ENCODE measurements at regions not wholly inside any gene's neighbourhood (a gene's known extent, or its start where the extent isn't known, plus 50 kb on each side); places are given as distances from the start of the nearest gene placed in this dataset.
"Not testable (repeated sequence)": the region's sequence is repeated elsewhere in the genome, so short reads cannot be mapped to it uniquely, and the experiment has no call there.

DNA sequence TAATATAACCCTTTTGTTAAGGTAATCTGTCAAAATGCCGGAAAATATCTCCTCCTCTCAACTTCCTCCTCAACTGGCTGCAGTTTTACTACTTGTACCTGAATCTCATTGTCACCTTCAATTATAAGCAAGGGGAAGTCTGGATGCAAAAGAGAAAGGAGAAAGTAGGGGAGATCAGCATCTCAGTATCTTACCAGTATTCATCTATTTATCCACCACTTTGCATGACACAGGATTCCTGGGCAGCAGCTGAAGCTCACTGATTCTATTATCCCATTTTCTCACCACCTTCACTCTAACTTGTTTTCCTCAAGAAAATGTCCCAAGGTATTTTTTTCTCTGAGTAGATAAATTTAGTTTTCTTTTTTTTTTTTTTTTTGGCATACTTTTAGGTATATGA, 440.5 kb upstream of the CBLB start:
- no peaks in the 10 kb centered on the region for H3K36me3 ChIP-seq (ENCODE audit: insufficient read depth, low read length)
- H3K9me2 ChIP-seq (ENCODE audit: low read depth, low read length): no peaks in the 10 kb centered on the region
- H3K9me3 ChIP-seq (ENCODE audit: low read length): no peaks in the 10 kb centered on the region
- H3K27me3 ChIP-seq (ENCODE audit: insufficient read depth, low read length): no peaks in the 10 kb centered on the region
- TF ChIP-seq EZH2 (IDR thresholded peaks at IDR 0.05; ENCODE audit: borderline replicate concordance, low read length): no peak
- TF ChIP-seq, protein P1, sequence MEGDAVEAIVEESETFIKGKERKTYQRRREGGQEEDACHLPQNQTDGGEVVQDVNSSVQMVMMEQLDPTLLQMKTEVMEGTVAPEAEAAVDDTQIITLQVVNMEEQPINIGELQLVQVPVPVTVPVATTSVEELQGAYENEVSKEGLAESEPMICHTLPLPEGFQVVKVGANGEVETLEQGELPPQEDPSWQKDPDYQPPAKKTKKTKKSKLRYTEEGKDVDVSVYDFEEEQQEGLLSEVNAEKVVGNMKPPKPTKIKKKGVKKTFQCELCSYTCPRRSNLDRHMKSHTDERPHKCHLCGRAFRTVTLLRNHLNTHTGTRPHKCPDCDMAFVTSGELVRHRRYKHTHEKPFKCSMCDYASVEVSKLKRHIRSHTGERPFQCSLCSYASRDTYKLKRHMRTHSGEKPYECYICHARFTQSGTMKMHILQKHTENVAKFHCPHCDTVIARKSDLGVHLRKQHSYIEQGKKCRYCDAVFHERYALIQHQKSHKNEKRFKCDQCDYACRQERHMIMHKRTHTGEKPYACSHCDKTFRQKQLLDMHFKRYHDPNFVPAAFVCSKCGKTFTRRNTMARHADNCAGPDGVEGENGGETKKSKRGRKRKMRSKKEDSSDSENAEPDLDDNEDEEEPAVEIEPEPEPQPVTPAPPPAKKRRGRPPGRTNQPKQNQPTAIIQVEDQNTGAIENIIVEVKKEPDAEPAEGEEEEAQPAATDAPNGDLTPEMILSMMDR (IDR thresholded peaks at IDR 0.05; ENCODE audit: low read length): no peak
- no peaks in the 10 kb centered on the region for H4K20me1 ChIP-seq (ENCODE audit: insufficient read depth, low read length)
- H3K4me2 ChIP-seq (ENCODE audit: low read length): no peak overlapping the region
- H3F3A ChIP-seq (ENCODE audit: insufficient read depth, low read length): no peaks in the 10 kb centered on the region
- no peak overlapping the region for H3K27ac ChIP-seq (ENCODE audit: low read depth, low read length, poor library complexity, severe bottlenecking)
- no peaks in the 10 kb centered on the region for H3K79me2 ChIP-seq (ENCODE audit: insufficient read depth, low read length)
- H3K4me3 ChIP-seq (ENCODE audit: low read depth, low read length, poor library complexity, severe bottlenecking): no peak overlapping the region
- no peak overlapping the region for H3K9ac ChIP-seq (ENCODE audit: low read length)
- H3K4me1 ChIP-seq (ENCODE audit: insufficient read depth, low read length, severe bottlenecking): no peaks in the 10 kb centered on the region
- no peak overlapping the region for H2AFZ ChIP-seq (ENCODE audit: low read length)

DNA sequence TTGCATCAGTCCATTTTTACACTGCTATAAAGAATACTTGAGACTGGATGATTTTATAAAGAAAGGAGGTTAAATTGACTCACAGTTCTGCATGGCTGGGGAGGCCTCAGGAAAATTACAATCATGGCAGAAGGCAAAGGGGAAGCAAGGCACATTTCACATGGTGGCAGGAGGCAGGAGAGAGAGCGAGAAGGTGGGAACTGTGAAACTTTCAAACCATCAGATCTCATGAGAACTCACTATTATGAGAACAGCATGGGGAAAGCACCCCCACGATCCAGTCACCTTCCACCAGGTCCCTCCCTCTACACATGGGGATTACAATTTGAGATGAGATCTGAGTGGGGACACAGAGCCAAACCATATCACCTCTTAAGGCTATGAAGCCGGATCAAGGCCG, 441.0 kb upstream of the CBLB start:
- not testable (repeated sequence) for H3K9me2 ChIP-seq (ENCODE audit: low read depth, low read length); H3K4me2 ChIP-seq (ENCODE audit: low read length); H3K36me3 ChIP-seq (ENCODE audit: insufficient read depth, low read length); H3F3A ChIP-seq (ENCODE audit: insufficient read depth, low read length); H3K9ac ChIP-seq (ENCODE audit: low read length); H3K79me2 ChIP-seq (ENCODE audit: insufficient read depth, low read length); H3K9me3 ChIP-seq (ENCODE audit: low read length); H3K27me3 ChIP-seq (ENCODE audit: insufficient read depth, low read length); H4K20me1 ChIP-seq (ENCODE audit: insufficient read depth, low read length); H3K27ac ChIP-seq (ENCODE audit: low read depth, low read length, poor library complexity, severe bottlenecking); H3K4me3 ChIP-seq (ENCODE audit: low read depth, low read length, poor library complexity, severe bottlenecking); H3K4me1 ChIP-seq (ENCODE audit: insufficient read depth, low read length, severe bottlenecking)
- peak overlapping the region; percentile 29; the same call in 1 of the 2 replicates for H2AFZ ChIP-seq (ENCODE audit: low read length)

DNA sequence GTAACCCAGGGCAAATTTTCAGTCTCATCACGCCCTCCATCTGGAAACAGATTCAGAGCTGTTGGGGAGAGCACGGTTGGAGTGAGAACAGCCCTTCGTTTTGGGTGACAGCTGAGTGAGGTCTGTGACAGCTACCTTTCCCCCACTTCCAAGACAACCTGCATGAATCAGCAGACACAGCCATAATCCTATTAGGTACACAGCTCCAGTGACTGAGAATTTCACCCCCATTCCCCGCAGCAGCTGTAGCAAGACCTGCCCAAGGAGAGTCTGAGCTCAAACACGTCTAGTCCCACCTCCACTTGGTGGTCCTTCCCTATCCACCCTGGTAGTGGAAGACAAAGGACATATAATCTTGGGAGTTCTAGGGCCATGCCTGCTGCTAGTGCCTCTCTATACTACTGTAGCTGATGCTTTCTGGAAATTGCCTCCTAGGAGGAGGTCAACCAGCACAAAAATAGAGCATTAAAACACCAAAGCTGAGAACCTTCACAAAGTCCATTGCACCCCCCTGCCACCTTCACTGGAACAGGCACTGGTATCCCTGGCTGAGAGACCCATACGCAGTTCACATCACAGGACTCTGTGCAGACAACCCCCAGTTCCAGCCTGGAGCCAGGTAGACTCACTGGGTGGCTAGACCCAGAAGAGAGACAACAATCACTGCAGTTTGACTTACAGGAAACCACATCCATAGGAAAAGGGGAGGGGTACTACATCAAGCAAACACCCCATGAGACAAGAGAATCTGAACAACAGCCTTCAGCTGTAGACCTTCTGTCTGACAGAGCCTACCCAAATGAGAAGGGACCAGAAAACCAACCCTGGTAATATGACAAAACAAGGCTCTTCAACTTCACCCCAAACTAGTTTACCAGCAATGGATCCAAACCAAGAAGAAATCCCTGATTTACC, 448.6 kb upstream of the CBLB start:
- no peak overlapping the region for H2AFZ ChIP-seq (ENCODE audit: low read length)
- H3K27ac ChIP-seq (ENCODE audit: low read depth, low read length, poor library complexity, severe bottlenecking): no peak overlapping the region
- H3K79me2 ChIP-seq (ENCODE audit: insufficient read depth, low read length): no peaks in the 10 kb centered on the region
- H3K4me1 ChIP-seq (ENCODE audit: insufficient read depth, low read length, severe bottlenecking): no peaks in the 10 kb centered on the region
- H3F3A ChIP-seq (ENCODE audit: insufficient read depth, low read length): no peaks in the 10 kb centered on the region
- no peak for TF ChIP-seq EZH2 (IDR thresholded peaks at IDR 0.05; ENCODE audit: borderline replicate concordance, low read length)
- no peak overlapping the region for H3K9ac ChIP-seq (ENCODE audit: low read length)
- H3K9me3 ChIP-seq (ENCODE audit: low read length): no peaks in the 10 kb centered on the region
- H4K20me1 ChIP-seq (ENCODE audit: insufficient read depth, low read length): no peaks in the 10 kb centered on the region
- H3K27me3 ChIP-seq (ENCODE audit: insufficient read depth, low read length): no peaks in the 10 kb centered on the region
- no peak overlapping the region for H3K4me3 ChIP-seq (ENCODE audit: low read depth, low read length, poor library complexity, severe bottlenecking)
- H3K4me2 ChIP-seq (ENCODE audit: low read length): no peak overlapping the region
- no peaks in the 10 kb centered on the region for H3K36me3 ChIP-seq (ENCODE audit: insufficient read depth, low read length)
- no peaks in the 10 kb centered on the region for H3K9me2 ChIP-seq (ENCODE audit: low read depth, low read length)

DNA sequence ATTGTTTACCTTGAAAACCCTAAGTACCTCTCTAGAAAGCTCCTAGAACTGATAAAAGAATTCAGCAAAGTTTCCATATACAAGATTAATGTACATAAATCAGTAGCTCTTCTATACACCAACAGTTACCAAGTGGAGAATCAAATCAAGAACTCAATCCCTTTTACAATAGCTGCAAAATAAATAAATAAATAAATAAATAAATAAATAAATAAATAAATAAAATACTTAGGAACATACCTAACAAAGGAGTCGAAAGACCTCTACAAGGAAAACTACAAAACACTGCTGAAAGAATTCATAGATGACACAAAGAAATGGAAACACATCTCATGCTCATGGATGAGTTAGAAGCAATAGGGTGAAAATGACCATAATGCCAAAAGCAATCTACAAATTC, 452.6 kb upstream of the CBLB start:
- not testable (repeated sequence) for H3K9ac ChIP-seq (ENCODE audit: low read length); H3K79me2 ChIP-seq (ENCODE audit: insufficient read depth, low read length); H3K9me2 ChIP-seq (ENCODE audit: low read depth, low read length); H3K4me1 ChIP-seq (ENCODE audit: insufficient read depth, low read length, severe bottlenecking); H3K36me3 ChIP-seq (ENCODE audit: insufficient read depth, low read length); H3K4me2 ChIP-seq (ENCODE audit: low read length); H3K27ac ChIP-seq (ENCODE audit: low read depth, low read length, poor library complexity, severe bottlenecking); H4K20me1 ChIP-seq (ENCODE audit: insufficient read depth, low read length); H3F3A ChIP-seq (ENCODE audit: insufficient read depth, low read length); H2AFZ ChIP-seq (ENCODE audit: low read length); H3K4me3 ChIP-seq (ENCODE audit: low read depth, low read length, poor library complexity, severe bottlenecking); H3K27me3 ChIP-seq (ENCODE audit: insufficient read depth, low read length)
- H3K9me3 ChIP-seq (ENCODE audit: low read length): peaks cover 21% of the 10 kb centered on the region

Measured in OCI-LY1 (cell line).